Esophagus squamous epithelium (tissue), 4 donors: ENCODE measurements at regions not wholly inside any gene's neighbourhood (a gene's known extent, or its start where the extent isn't known, plus 50 kb on each side); places are given as distances from the start of the nearest gene placed in this dataset.

Experiments used
- CTCF ChIP-seq, 6 experiments: fragments of 450-650 bp in 4 of 6; fragments of 200-600 bp in 2 of 6; sonication (generic) in 2 of 6; IDR thresholded peaks; one replicate each; pipeline ENCODE4 v1.5.1; 2016 to 2019; ENCODE audit warnings: antibody characterized with exemption in 6 of 6, mild to moderate bottlenecking in 4 of 6, moderate library complexity in 4 of 6
- POLR2A ChIP-seq, 4 donors: fragments of 450-650 bp; IDR thresholded peaks; one replicate each; pipeline ENCODE4 v1.6.1; 2017; ENCODE audit warnings: antibody characterized with exemption in 4 of 4, mild to moderate bottlenecking in 4 of 4, moderate library complexity in 3 of 4

- TF ChIP-seq CTCF (IDR thresholded peaks at IDR 0.05) (no peak), POLR2A (IDR thresholded peaks at IDR 0.05) (no peak)
Measured at GRCh38 chr2:106299696-106300095, 105.6 kb upstream of the UXS1 start.
